ENCODE measurements at regions not wholly inside any gene's neighbourhood (a gene's known extent, or its start where the extent isn't known, plus 50 kb on each side); places are given as distances from the start of the nearest gene placed in this dataset.

GRCh38 chr5:67317603-67318002 is 121.0 kb upstream of the CD180 start:
- no peak overlapping the region for H3K4me3 ChIP-seq
- no peaks in the 10 kb centered on the region for H3K9me3 ChIP-seq
- no peaks in the 10 kb centered on the region for H3K27me3 ChIP-seq
- H3K36me3 ChIP-seq, result no peaks in the 10 kb centered on the region
- DNase-seq, result no peak
- no peak overlapping the region for H3K27ac ChIP-seq
- TF ChIP-seq POLR2A (IDR thresholded peaks at IDR 0.05) (no peak), CTCF (IDR thresholded peaks at IDR 0.05) (no peak)
- no peaks in the 10 kb centered on the region for H3K4me1 ChIP-seq

- no peak for TF ChIP-seq CTCF (IDR thresholded peaks at IDR 0.05)
- no peak for TF ChIP-seq POLR2A (IDR thresholded peaks at IDR 0.05)
- H3K4me3 ChIP-seq, result no peak overlapping the region
- no peaks in the 10 kb centered on the region for H3K27me3 ChIP-seq
- H3K4me1 ChIP-seq, result no peaks in the 10 kb centered on the region
- no peaks in the 10 kb centered on the region for H3K9me3 ChIP-seq
- DNase-seq, result no peak
- no peak overlapping the region for H3K27ac ChIP-seq
- no peaks in the 10 kb centered on the region for H3K36me3 ChIP-seq
Measured at GRCh38 chr5:67316695-67317094, 120.1 kb upstream of the CD180 start.

GRCh38 chr5:67315082-67315989 is 118.7 kb upstream of the CD180 start:
- no peaks in the 10 kb centered on the region for H3K9me3 ChIP-seq
- TF ChIP-seq POLR2A (IDR thresholded peaks at IDR 0.05) (no peak), CTCF (IDR thresholded peaks at IDR 0.05) (no peak)
- no peaks in the 10 kb centered on the region for H3K36me3 ChIP-seq
- DNase-seq, result no peak
- H3K4me3 ChIP-seq, result no peak overlapping the region
- H3K4me1 ChIP-seq, result no peaks in the 10 kb centered on the region
- H3K27ac ChIP-seq, result no peak overlapping the region
- H3K27me3 ChIP-seq, result no peaks in the 10 kb centered on the region

- Histone ChIP-seq H3K27me3 (no peaks in the 10 kb centered on the region), H3K4me3 (no peak overlapping the region), H3K9me3 (no peaks in the 10 kb centered on the region), H3K36me3 (no peaks in the 10 kb centered on the region), H3K27ac (no peak overlapping the region), H3K4me1 (no peaks in the 10 kb centered on the region)
- TF ChIP-seq CTCF (IDR thresholded peaks at IDR 0.05), result no peak
- no peak for DNase-seq
Measured at GRCh38 chr5:67311701-67312100, 115.1 kb upstream of the CD180 start.

GRCh38 chr5:67311208-67311607 is 114.6 kb upstream of the CD180 start:
- TF ChIP-seq CTCF (IDR thresholded peaks at IDR 0.05), result no peak
- no peak for TF ChIP-seq POLR2A (IDR thresholded peaks at IDR 0.05)
- Histone ChIP-seq H3K4me3 (no peak overlapping the region), H3K27ac (no peak overlapping the region), H3K4me1 (no peaks in the 10 kb centered on the region), H3K9me3 (no peaks in the 10 kb centered on the region), H3K36me3 (no peaks in the 10 kb centered on the region), H3K27me3 (no peaks in the 10 kb centered on the region)
- DNase-seq, result no peak

Measured in Peyer's patch (tissue), 4 donors.